Neural progenitor cell (in vitro differentiated cells): ENCODE measurements at regions not wholly inside any gene's neighbourhood (a gene's known extent, or its start where the extent isn't known, plus 50 kb on each side); places are given as distances from the start of the nearest gene placed in this dataset.

Experiments used
- DNase-seq: peaks from one replicate; pipeline ENCODE4 v3.0.0-alpha.2; 2016; ENCODE audit warnings: low spot score
- H2AFZ ChIP-seq: fragments of 200-600 bp; sonication (generic); replicated peaks from 2 replicates; pipeline ENCODE4 v1.6.1; 2016; ENCODE audit warnings: antibody characterized with exemption
- H3F3A ChIP-seq: fragments of 200-600 bp; sonication (generic); 2 replicates; pipeline ENCODE4 v1.6.1; 2016; ENCODE audit warnings: antibody characterized with exemption, low read depth
- H3K27ac ChIP-seq: fragments of 200-600 bp; sonication (generic); 2 replicates; pipeline ENCODE4 v1.5.1; 2016; ENCODE audit warnings: mild to moderate bottlenecking
- H3K27me3 ChIP-seq: fragments of 200-600 bp; sonication (generic); 2 replicates; pipeline ENCODE4 v1.6.1; 2016; ENCODE audit warnings: mild to moderate bottlenecking, moderate library complexity
- H3K36me3 ChIP-seq: fragments of 200-600 bp; sonication (generic); 2 replicates; pipeline ENCODE4 v1.5.1; 2016
- H3K4me1 ChIP-seq: fragments of 200-600 bp; sonication (generic); 2 replicates; pipeline ENCODE4 v1.6.1; 2016; ENCODE audit warnings: mixed run types
- H3K4me2 ChIP-seq: fragments of 200-600 bp; sonication (generic); 2 replicates; pipeline ENCODE4 v1.6.1; 2016
- H3K4me3 ChIP-seq: fragments of 200-600 bp; sonication (generic); 2 replicates; pipeline ENCODE4 v1.5.1; 2016
- H3K79me2 ChIP-seq: fragments of 200-600 bp; sonication (generic); 2 replicates; pipeline ENCODE4 v1.6.1; 2016; ENCODE audit warnings: low read depth
- H3K9ac ChIP-seq: fragments of 200-600 bp; sonication (generic); 2 replicates; pipeline ENCODE4 v1.6.1; 2016
- H3K9me3 ChIP-seq: fragments of 200-600 bp; sonication (generic); 2 replicates; pipeline ENCODE4 v1.5.1; 2016; ENCODE audit warnings: low read depth
- H4K20me1 ChIP-seq: fragments of 200-600 bp; sonication (generic); 2 replicates; pipeline ENCODE4 v1.6.1; 2016; ENCODE audit warnings: low read depth
- H3K27ac Mint-ChIP-seq: 3 replicates; pipeline ENCODE4 v1.8.0; 2021; ENCODE audit warnings: mixed read lengths
- H3K27me3 Mint-ChIP-seq: 2 replicates; pipeline ENCODE4 v1.8.0; 2022; ENCODE audit warnings: low read depth, mild to moderate bottlenecking, inconsistent platforms, moderate library complexity, mixed read lengths; ENCODE audit not compliant: insufficient read depth
- H3K36me3 Mint-ChIP-seq: 3 replicates; pipeline ENCODE4 v1.8.0; 2021; ENCODE audit warnings: mixed read lengths
- H3K4me1 Mint-ChIP-seq: 3 replicates; pipeline ENCODE4 v1.8.0; 2021; ENCODE audit warnings: mixed read lengths
- H3K4me3 Mint-ChIP-seq: 3 replicates; pipeline ENCODE4 v1.8.0; 2021; ENCODE audit warnings: mild to moderate bottlenecking, moderate library complexity, mixed read lengths
- H3K9me3 Mint-ChIP-seq: 3 replicates; pipeline ENCODE4 v1.8.0; 2020; ENCODE audit warnings: mixed read lengths
- CTCF ChIP-seq: fragments of 200-600 bp; sonication (generic); IDR thresholded peaks from 2 replicates; pipeline ENCODE4 v1.5.1; 2017; ENCODE audit warnings: antibody characterized with exemption, mild to moderate bottlenecking
- EZH2 ChIP-seq: fragments of 200-600 bp; sonication (generic); IDR thresholded peaks from 2 replicates; pipeline ENCODE4 v1.6.1; 2017; ENCODE audit warnings: antibody characterized with exemption, mild to moderate bottlenecking, moderate library complexity
- EZH2phosphoT487 ChIP-seq: fragments of 200-600 bp; sonication (generic); IDR thresholded peaks from 2 replicates; pipeline ENCODE4 v1.6.1; 2017; ENCODE audit warnings: antibody characterized with exemption

- Mint-ChIP-seq H3K4me3 (no peak overlapping the region), H3K27me3 (peaks cover 3% of the 10 kb centered on the region), H3K27ac (no peak overlapping the region), H3K9me3 (peaks cover 4% of the 10 kb centered on the region), H3K4me1 (peaks cover 11% of the 10 kb centered on the region), H3K36me3 (no peaks in the 10 kb centered on the region)
- Histone ChIP-seq H3K4me1 (peaks cover 9% of the 10 kb centered on the region), H3K36me3 (no peaks in the 10 kb centered on the region), H3K4me2 (no peak overlapping the region), H2AFZ (no peak overlapping the region), H3K4me3 (no peak overlapping the region), H3F3A (no peaks in the 10 kb centered on the region), H3K9ac (no peak overlapping the region), H3K27me3 (no peaks in the 10 kb centered on the region), H3K9me3 (no peaks in the 10 kb centered on the region), H3K27ac (no peak overlapping the region), H3K79me2 (no peaks in the 10 kb centered on the region), H4K20me1 (no peaks in the 10 kb centered on the region)
- TF ChIP-seq EZH2 (no peak), CTCF (no peak), EZH2phosphoT487 (no peak)
- DNase-seq = no peak
Observed at GRCh38 chr4:10809905-10810304, 125.3 kb upstream of the CLNK start.

- no peak overlapping the region for H3K9ac ChIP-seq
- H3K9me3 Mint-ChIP-seq = peaks cover 2% of the 10 kb centered on the region
- no peak for DNase-seq
Observed at GRCh38 chr4:10808591-10808990, 124.0 kb upstream of the CLNK start.

GRCh38 chr4:10806953-10807645 is 122.5 kb upstream of the CLNK start:
- Histone ChIP-seq H3K79me2 (no peaks in the 10 kb centered on the region), H4K20me1 (no peaks in the 10 kb centered on the region), H2AFZ (no peak overlapping the region), H3K9me3 (no peaks in the 10 kb centered on the region), H3K27me3 (no peaks in the 10 kb centered on the region), H3K4me1 (peaks cover 9% of the 10 kb centered on the region), H3F3A (no peaks in the 10 kb centered on the region), H3K36me3 (no peaks in the 10 kb centered on the region), H3K4me2 (no peak overlapping the region), H3K27ac (no peak overlapping the region), H3K4me3 (no peak overlapping the region), H3K9ac (no peak overlapping the region)
- H3K4me1 Mint-ChIP-seq = peaks cover 11% of the 10 kb centered on the region
- H3K27ac Mint-ChIP-seq = no peak overlapping the region
- TF ChIP-seq CTCF (no peak), EZH2 (no peak), EZH2phosphoT487 (no peak)
- no peaks in the 10 kb centered on the region for H3K36me3 Mint-ChIP-seq
- DNase-seq = no peak
- no peak overlapping the region for H3K4me3 Mint-ChIP-seq
- peaks cover 2% of the 10 kb centered on the region for H3K27me3 Mint-ChIP-seq
- peaks cover 2% of the 10 kb centered on the region for H3K9me3 Mint-ChIP-seq

More at GRCh38 chr4:10808591-10808990, 124.0 kb upstream of the CLNK start:
- H3K4me2 ChIP-seq = no peak overlapping the region
- Mint-ChIP-seq H3K4me1 (peaks cover 11% of the 10 kb centered on the region), H3K4me3 (no peak overlapping the region), H3K27ac (no peak overlapping the region), H3K27me3 (peaks cover 5% of the 10 kb centered on the region), H3K36me3 (no peaks in the 10 kb centered on the region)
- TF ChIP-seq CTCF (no peak), EZH2phosphoT487 (no peak), EZH2 (no peak)
- H3K4me1 ChIP-seq = peaks cover 9% of the 10 kb centered on the region
- no peaks in the 10 kb centered on the region for H3K79me2 ChIP-seq
- no peak overlapping the region for H3K27ac ChIP-seq
- H4K20me1 ChIP-seq = no peaks in the 10 kb centered on the region
- H3K9me3 ChIP-seq = no peaks in the 10 kb centered on the region
- no peak overlapping the region for H3K4me3 ChIP-seq
- H3F3A ChIP-seq = no peaks in the 10 kb centered on the region
- H3K27me3 ChIP-seq = no peaks in the 10 kb centered on the region
- H2AFZ ChIP-seq = no peak overlapping the region
- no peaks in the 10 kb centered on the region for H3K36me3 ChIP-seq
